Parathyroid adenoma (tissue), 2 donors: ENCODE measurements at regions not wholly inside any gene's neighbourhood (a gene's known extent, or its start where the extent isn't known, plus 50 kb on each side); places are given as distances from the start of the nearest gene placed in this dataset.

Source experiments
- H2AFZ ChIP-seq: fragments of 300-600 bp; sonication (generic); one replicate; pipeline ENCODE4 v1.7.0; 2017; ENCODE audit warnings: antibody characterized with exemption, mild to moderate bottlenecking
- H3K27ac ChIP-seq: fragments of 300-600 bp; sonication (generic); one replicate; pipeline ENCODE4 v1.7.0; 2017
- H3K27me3 ChIP-seq: fragments of 300-600 bp; sonication (generic); one replicate; pipeline ENCODE4 v1.7.0; 2017; ENCODE audit warnings: low read length; ENCODE audit not compliant: control insufficient read depth, insufficient read depth
- H3K36me3 ChIP-seq: fragments of 300-600 bp; sonication (generic); one replicate; pipeline ENCODE4 v1.7.0; 2017; ENCODE audit warnings: low read length; ENCODE audit not compliant: control insufficient read depth, insufficient read depth
- H3K4me1 ChIP-seq: fragments of 300-600 bp; sonication (generic); one replicate; pipeline ENCODE4 v1.7.0; 2017; ENCODE audit warnings: control low read depth
- H3K4me2 ChIP-seq: fragments of 300-600 bp; sonication (generic); one replicate; pipeline ENCODE4 v1.7.0; 2017; ENCODE audit warnings: low read length
- H3K4me3 ChIP-seq: fragments of 300-600 bp; sonication (generic); one replicate; pipeline ENCODE4 v1.7.0; 2017; ENCODE audit warnings: low read depth, low read length
- H3K79me2 ChIP-seq: fragments of 300-600 bp; sonication (generic); one replicate; pipeline ENCODE4 v1.7.0; 2017; ENCODE audit warnings: control low read depth
- H3K9ac ChIP-seq: fragments of 300-600 bp; sonication (generic); one replicate; pipeline ENCODE4 v1.7.0; 2017; ENCODE audit warnings: mild to moderate bottlenecking
- H3K9me3 ChIP-seq: fragments of 300-600 bp; sonication (generic); one replicate; pipeline ENCODE4 v1.7.0; 2017; ENCODE audit warnings: low read length; ENCODE audit not compliant: control insufficient read depth
- TF ChIP-seq, protein P1 (sequence below): fragments of 300-600 bp; sonication (generic); IDR thresholded peaks from one replicate; pipeline ENCODE4 v1.7.0; 2017; ENCODE audit warnings: antibody characterized with exemption, mild to moderate bottlenecking
- donor health status: primary hyperparathyroidism.

DNA sequence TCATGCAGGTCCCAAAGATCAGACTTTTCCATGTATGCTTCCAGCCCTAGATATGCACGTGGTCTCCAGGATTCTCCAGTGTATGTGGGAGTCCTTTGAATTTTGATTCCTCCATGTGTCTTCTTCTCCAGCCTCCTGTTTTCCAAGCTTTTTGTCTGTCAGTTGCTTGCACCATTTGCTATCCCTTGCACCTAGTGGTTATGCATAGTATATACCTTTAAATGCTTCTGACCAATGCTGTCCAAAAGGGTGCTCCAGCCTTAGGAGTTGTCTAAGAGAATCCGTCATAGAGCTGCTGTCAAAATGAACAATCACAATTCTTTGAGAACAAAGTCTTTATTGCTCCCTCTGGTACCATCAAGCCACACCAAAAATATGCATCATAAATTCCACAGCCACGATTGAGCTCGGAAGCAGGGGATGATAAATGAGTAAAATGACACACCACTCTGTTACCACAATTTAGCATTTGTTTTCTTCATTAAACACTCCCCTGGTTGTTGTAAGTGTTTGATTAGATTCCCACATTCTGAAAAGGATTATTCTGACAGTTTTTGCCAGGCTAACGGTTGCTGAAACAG lies 706.2 kb upstream of the GJE1 start:
- no peak overlapping the region for H3K4me3 ChIP-seq
- no peak overlapping the region for H3K9ac ChIP-seq
- no peak overlapping the region for H3K27ac ChIP-seq
- H2AFZ ChIP-seq: no peak overlapping the region
- TF ChIP-seq, protein P1, sequence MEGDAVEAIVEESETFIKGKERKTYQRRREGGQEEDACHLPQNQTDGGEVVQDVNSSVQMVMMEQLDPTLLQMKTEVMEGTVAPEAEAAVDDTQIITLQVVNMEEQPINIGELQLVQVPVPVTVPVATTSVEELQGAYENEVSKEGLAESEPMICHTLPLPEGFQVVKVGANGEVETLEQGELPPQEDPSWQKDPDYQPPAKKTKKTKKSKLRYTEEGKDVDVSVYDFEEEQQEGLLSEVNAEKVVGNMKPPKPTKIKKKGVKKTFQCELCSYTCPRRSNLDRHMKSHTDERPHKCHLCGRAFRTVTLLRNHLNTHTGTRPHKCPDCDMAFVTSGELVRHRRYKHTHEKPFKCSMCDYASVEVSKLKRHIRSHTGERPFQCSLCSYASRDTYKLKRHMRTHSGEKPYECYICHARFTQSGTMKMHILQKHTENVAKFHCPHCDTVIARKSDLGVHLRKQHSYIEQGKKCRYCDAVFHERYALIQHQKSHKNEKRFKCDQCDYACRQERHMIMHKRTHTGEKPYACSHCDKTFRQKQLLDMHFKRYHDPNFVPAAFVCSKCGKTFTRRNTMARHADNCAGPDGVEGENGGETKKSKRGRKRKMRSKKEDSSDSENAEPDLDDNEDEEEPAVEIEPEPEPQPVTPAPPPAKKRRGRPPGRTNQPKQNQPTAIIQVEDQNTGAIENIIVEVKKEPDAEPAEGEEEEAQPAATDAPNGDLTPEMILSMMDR: no peak
- no peaks in the 10 kb centered on the region for H3K9me3 ChIP-seq
- no peaks in the 10 kb centered on the region for H3K79me2 ChIP-seq
- no peak overlapping the region for H3K4me2 ChIP-seq
- no peaks in the 10 kb centered on the region for H3K4me1 ChIP-seq
- H3K27me3 ChIP-seq: no peaks in the 10 kb centered on the region
- H3K36me3 ChIP-seq: no peaks in the 10 kb centered on the region

DNA sequence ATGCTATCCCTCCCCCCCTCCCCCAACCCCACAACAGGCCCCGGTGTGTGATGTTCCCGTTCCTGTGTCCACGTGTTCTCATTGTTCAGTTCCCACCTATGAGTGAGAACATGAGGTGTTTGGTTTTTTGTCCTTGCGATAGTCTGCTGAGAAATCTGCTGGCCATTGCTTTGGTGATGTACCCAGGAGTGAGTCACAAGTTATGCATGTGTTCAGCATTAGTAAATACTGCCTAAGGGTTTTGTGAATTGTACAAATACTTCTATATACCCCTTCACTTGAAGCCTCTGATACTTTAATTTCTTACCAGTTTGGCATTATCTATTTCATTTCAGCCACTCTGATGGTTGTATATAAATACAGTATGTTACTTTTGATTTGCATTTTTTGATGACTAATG lies 711.3 kb upstream of the GJE1 start:
- Histone ChIP-seq H3K4me3 (no peak overlapping the region), H2AFZ (no peak overlapping the region), H3K27ac (no peak overlapping the region), H3K9me3 (no peaks in the 10 kb centered on the region), H3K36me3 (no peaks in the 10 kb centered on the region), H3K9ac (no peak overlapping the region), H3K79me2 (no peaks in the 10 kb centered on the region), H3K27me3 (no peaks in the 10 kb centered on the region), H3K4me2 (no peak overlapping the region), H3K4me1 (no peaks in the 10 kb centered on the region)
- TF ChIP-seq, protein P1: no peak

DNA sequence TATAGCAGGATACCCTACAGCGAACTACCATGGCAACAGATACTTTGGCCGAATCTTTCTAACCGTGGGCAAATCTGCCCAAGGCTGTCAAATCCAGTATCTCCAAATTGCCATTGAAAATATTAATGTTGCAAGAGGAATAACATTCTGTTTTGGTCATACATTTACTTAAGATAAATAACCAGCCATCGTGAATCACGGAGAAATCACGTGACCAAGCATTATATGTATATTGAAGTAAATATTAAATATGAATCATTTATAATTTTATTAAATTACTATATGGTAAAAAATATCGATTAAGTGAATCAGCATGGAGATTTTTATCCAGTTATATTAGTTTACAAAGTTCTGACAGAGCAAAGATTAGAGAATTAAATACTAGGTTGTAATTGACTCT lies 714.6 kb upstream of the GJE1 start:
- TF ChIP-seq, protein P1: no peak
- Histone ChIP-seq H3K4me3 (no peak overlapping the region), H3K27me3 (no peaks in the 10 kb centered on the region), H3K9me3 (no peaks in the 10 kb centered on the region), H3K36me3 (no peaks in the 10 kb centered on the region), H3K9ac (no peak overlapping the region), H3K27ac (no peak overlapping the region), H2AFZ (no peak overlapping the region), H3K4me1 (no peaks in the 10 kb centered on the region), H3K4me2 (no peak overlapping the region), H3K79me2 (no peaks in the 10 kb centered on the region)

DNA sequence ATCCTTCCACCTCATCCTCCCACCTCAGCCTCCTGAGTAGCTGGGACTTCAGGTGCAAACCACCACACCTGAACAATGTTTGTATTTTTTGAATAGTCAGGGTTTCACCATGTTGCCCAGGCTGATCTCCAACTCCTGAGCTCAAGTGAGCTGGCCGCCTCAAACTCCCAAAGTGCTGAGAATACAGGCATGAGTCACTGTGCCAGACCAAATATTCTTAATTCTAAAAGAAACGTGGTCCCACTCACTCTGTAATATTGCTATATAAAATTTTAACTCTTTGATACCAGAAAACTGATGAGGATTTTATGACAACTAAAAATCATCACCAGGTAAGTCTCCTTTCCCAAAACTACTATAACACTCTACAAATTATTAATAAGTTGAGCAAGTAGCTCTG lies 716.8 kb upstream of the GJE1 start:
- Histone ChIP-seq H3K27ac (no peak overlapping the region), H3K4me3 (no peak overlapping the region), H3K36me3 (no peaks in the 10 kb centered on the region), H3K79me2 (no peaks in the 10 kb centered on the region), H3K9ac (no peak overlapping the region), H3K4me2 (no peak overlapping the region), H3K4me1 (no peaks in the 10 kb centered on the region), H3K9me3 (no peaks in the 10 kb centered on the region), H2AFZ (no peak overlapping the region), H3K27me3 (no peaks in the 10 kb centered on the region)
- TF ChIP-seq, protein P1: no peak

DNA sequence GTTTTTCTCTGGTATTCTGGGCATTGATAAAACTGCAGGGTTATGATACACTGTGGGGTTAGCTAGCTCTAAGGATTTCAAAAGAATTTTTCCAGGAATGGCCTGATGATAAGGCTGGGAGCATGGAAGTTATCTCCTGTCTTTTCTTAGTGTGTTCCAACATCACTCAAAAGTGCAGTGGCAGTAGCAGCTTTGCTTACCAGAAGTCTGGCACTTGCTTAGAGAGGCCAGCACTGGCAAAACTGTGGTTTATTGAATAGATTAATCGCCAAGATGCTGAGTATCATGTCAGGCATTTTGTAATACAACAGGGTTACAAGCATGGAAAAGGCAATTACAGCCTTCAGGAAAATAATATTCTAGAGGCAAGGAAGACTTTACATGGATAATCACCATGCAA lies 719.5 kb upstream of the GJE1 start:
- H3K27ac ChIP-seq: no peak overlapping the region
- no peaks in the 10 kb centered on the region for H3K27me3 ChIP-seq

More for the DNA sequence above, 719.5 kb upstream of the GJE1 start:
- H3K9ac ChIP-seq: no peak overlapping the region
- H3K4me3 ChIP-seq: no peak overlapping the region
- H3K79me2 ChIP-seq: no peaks in the 10 kb centered on the region
- H2AFZ ChIP-seq: no peak overlapping the region
- TF ChIP-seq, protein P1: no peak
- peaks cover 3% of the 10 kb centered on the region for H3K9me3 ChIP-seq
- no peaks in the 10 kb centered on the region for H3K4me1 ChIP-seq
- H3K4me2 ChIP-seq: no peak overlapping the region
- H3K36me3 ChIP-seq: no peaks in the 10 kb centered on the region
